Activated CD4-positive, alpha-beta T cell treated with anti-CD3 and anti-CD28 coated beads, Interleukin-2, amount 10 ng/mL, durations not matched to agents 7 days and 5 days (primary cell): ENCODE measurements at regions not wholly inside any gene's neighbourhood (a gene's known extent, or its start where the extent isn't known, plus 50 kb on each side); places are given as distances from the start of the nearest gene placed in this dataset.

Source experiments
- CTCF ChIA-PET: fragments of 350-600 bp; sonication (Branson Sonifier 250); formaldehyde crosslinking; loops from one replicate; lab custom pipeline; 2021; ENCODE audit warnings: antibody characterized with exemption; lab: Charles Lee
- POLR2A ChIA-PET: fragments of 350-600 bp; sonication (Branson Sonifier 250); formaldehyde crosslinking; loops from one replicate; lab custom pipeline; 2021; ENCODE audit warnings: antibody characterized with exemption; lab: Charles Lee
- DNase-seq: peaks from one replicate; pipeline ENCODE4 v3.0.0-alpha.2; 2020
- H3K27ac Mint-ChIP-seq: one replicate; pipeline ENCODE4 v1.8.0; 2021; ENCODE audit warnings: mild to moderate bottlenecking, moderate library complexity, mixed read lengths
- H3K27me3 Mint-ChIP-seq: one replicate; pipeline ENCODE4 v1.8.0; 2021; ENCODE audit warnings: mixed read lengths
- H3K36me3 Mint-ChIP-seq: one replicate; pipeline ENCODE4 v1.8.0; 2021; ENCODE audit warnings: low read depth, mixed read lengths
- H3K4me1 Mint-ChIP-seq: one replicate; pipeline ENCODE4 v1.8.0; 2021; ENCODE audit warnings: mixed read lengths
- H3K4me3 Mint-ChIP-seq: one replicate; pipeline ENCODE4 v1.8.0; 2021; ENCODE audit warnings: mild to moderate bottlenecking, moderate library complexity, mixed read lengths
- H3K9me3 Mint-ChIP-seq: one replicate; pipeline ENCODE4 v1.8.0; 2021; ENCODE audit warnings: mixed read lengths

- Mint-ChIP-seq H3K27me3 (peaks cover 8% of the 10 kb centered on the region), H3K4me1 (no peaks in the 10 kb centered on the region), H3K36me3 (no peaks in the 10 kb centered on the region), H3K9me3 (no peaks in the 10 kb centered on the region), H3K4me3 (no peak overlapping the region), H3K27ac (no peak overlapping the region)
- ChIA-PET CTCF (interaction anchor here (0.6 kb wide), 1 partner anchor 16 kb away, joined by 3 read pairs; no protein-coding TSS in a partner anchor), POLR2A (no interaction called here)
- DNase-seq, result no peak
Measured at GRCh38 chr14:56745097-56745496, 65.2 kb downstream of the OTX2 start.

- Mint-ChIP-seq H3K36me3 (no peaks in the 10 kb centered on the region), H3K27me3 (peaks cover 3% of the 10 kb centered on the region), H3K4me1 (no peaks in the 10 kb centered on the region), H3K9me3 (no peaks in the 10 kb centered on the region), H3K4me3 (no peak overlapping the region), H3K27ac (no peak overlapping the region)
- POLR2A ChIA-PET, result no interaction called here
- DNase-seq, result no peak
- CTCF ChIA-PET, result no interaction called here
Measured at GRCh38 chr14:56744016-56744415, 66.3 kb downstream of the OTX2 start.

- ChIA-PET CTCF (interaction anchor here (1.8 kb wide), 1 partner anchor 10 kb away, joined by 8 read pairs; no protein-coding TSS in a partner anchor), POLR2A (no interaction called here)
- Mint-ChIP-seq H3K36me3 (no peaks in the 10 kb centered on the region), H3K27me3 (peaks cover under 1% of the 10 kb centered on the region), H3K27ac (no peak overlapping the region), H3K4me1 (no peaks in the 10 kb centered on the region), H3K9me3 (no peaks in the 10 kb centered on the region), H3K4me3 (no peak overlapping the region)
- no peak for DNase-seq
Measured at GRCh38 chr14:56742391-56742878, 67.8 kb downstream of the OTX2 start.

- POLR2A ChIA-PET, result no interaction called here
- CTCF ChIA-PET, result no interaction called here
- no peaks in the 10 kb centered on the region for H3K4me1 Mint-ChIP-seq
Measured at GRCh38 chr14:56741325-56741724, 69.0 kb downstream of the OTX2 start.

GRCh38 chr14:56738020-56738419 lies 72.3 kb downstream of the OTX2 start:
- DNase-seq, result no peak
- no peaks in the 10 kb centered on the region for H3K9me3 Mint-ChIP-seq
- H3K27me3 Mint-ChIP-seq, result peaks cover 11% of the 10 kb centered on the region
- no peaks in the 10 kb centered on the region for H3K36me3 Mint-ChIP-seq
- H3K4me1 Mint-ChIP-seq, result no peaks in the 10 kb centered on the region
- POLR2A ChIA-PET, result no interaction called here
- H3K27ac Mint-ChIP-seq, result no peak overlapping the region
- H3K4me3 Mint-ChIP-seq, result no peak overlapping the region
- CTCF ChIA-PET, result no interaction called here

More at GRCh38 chr14:56741325-56741724, 69.0 kb downstream of the OTX2 start:
- Mint-ChIP-seq H3K36me3 (no peaks in the 10 kb centered on the region), H3K27me3 (no peaks in the 10 kb centered on the region), H3K4me3 (no peak overlapping the region), H3K27ac (no peak overlapping the region), H3K9me3 (no peaks in the 10 kb centered on the region)
- DNase-seq, result no peak

- Mint-ChIP-seq H3K4me3 (no peak overlapping the region), H3K27me3 (peaks cover 34% of the 10 kb centered on the region), H3K27ac (no peak overlapping the region), H3K4me1 (no peaks in the 10 kb centered on the region), H3K9me3 (no peaks in the 10 kb centered on the region), H3K36me3 (no peaks in the 10 kb centered on the region)
- POLR2A ChIA-PET, result no interaction called here
- CTCF ChIA-PET, result no interaction called here
- DNase-seq, result no peak
Measured at GRCh38 chr14:56733396-56733795, 76.9 kb downstream of the OTX2 start.

- H3K36me3 Mint-ChIP-seq, result no peaks in the 10 kb centered on the region
- H3K27me3 Mint-ChIP-seq, result peaks cover 34% of the 10 kb centered on the region
- POLR2A ChIA-PET, result no interaction called here
Measured at GRCh38 chr14:56731187-56731586, 79.1 kb downstream of the OTX2 start.

GRCh38 chr14:56730538-56731145 lies 79.6 kb downstream of the OTX2 start:
- no peaks in the 10 kb centered on the region for H3K36me3 Mint-ChIP-seq
- DNase-seq, result no peak
- no peaks in the 10 kb centered on the region for H3K4me1 Mint-ChIP-seq
- no peak overlapping the region for H3K27ac Mint-ChIP-seq
- CTCF ChIA-PET, result no interaction called here
- POLR2A ChIA-PET, result no interaction called here
- H3K9me3 Mint-ChIP-seq, result no peaks in the 10 kb centered on the region
- H3K27me3 Mint-ChIP-seq, result peaks cover 37% of the 10 kb centered on the region
- no peak overlapping the region for H3K4me3 Mint-ChIP-seq

More at GRCh38 chr14:56731187-56731586, 79.1 kb downstream of the OTX2 start:
- DNase-seq, result no peak
- CTCF ChIA-PET, result no interaction called here
- Mint-ChIP-seq H3K4me1 (no peaks in the 10 kb centered on the region), H3K9me3 (no peaks in the 10 kb centered on the region), H3K4me3 (no peak overlapping the region), H3K27ac (no peak overlapping the region)

- no peaks in the 10 kb centered on the region for H3K9me3 Mint-ChIP-seq
- CTCF ChIA-PET, result interaction anchor here (0.5 kb wide), 1 partner anchor 8 kb away, joined by 3 read pairs; no protein-coding TSS in a partner anchor
- DNase-seq, result no peak
- peaks cover 12% of the 10 kb centered on the region for H3K27me3 Mint-ChIP-seq
- H3K27ac Mint-ChIP-seq, result no peak overlapping the region
- H3K36me3 Mint-ChIP-seq, result no peaks in the 10 kb centered on the region
- POLR2A ChIA-PET, result no interaction called here
- H3K4me3 Mint-ChIP-seq, result no peak overlapping the region
- H3K4me1 Mint-ChIP-seq, result no peaks in the 10 kb centered on the region
Measured at GRCh38 chr14:56724013-56724412, 86.3 kb downstream of the OTX2 start.

- no peak overlapping the region for H3K27ac Mint-ChIP-seq
- ChIA-PET CTCF (interaction anchor here (0.5 kb wide), 1 partner anchor 9 kb away, joined by 3 read pairs; no protein-coding TSS in a partner anchor), POLR2A (no interaction called here)
- H3K27me3 Mint-ChIP-seq, result peaks cover 16% of the 10 kb centered on the region
- H3K4me1 Mint-ChIP-seq, result no peaks in the 10 kb centered on the region
- H3K36me3 Mint-ChIP-seq, result no peaks in the 10 kb centered on the region
- H3K9me3 Mint-ChIP-seq, result no peaks in the 10 kb centered on the region
- DNase-seq, result no peak
- no peak overlapping the region for H3K4me3 Mint-ChIP-seq
Measured at GRCh38 chr14:56723418-56723817, 86.9 kb downstream of the OTX2 start.

GRCh38 chr14:56720703-56721460 lies 89.4 kb downstream of the OTX2 start:
- no peak for DNase-seq
- CTCF ChIA-PET, result no interaction called here
- POLR2A ChIA-PET, result no interaction called here
- Mint-ChIP-seq H3K36me3 (no peaks in the 10 kb centered on the region), H3K9me3 (no peaks in the 10 kb centered on the region), H3K4me1 (no peaks in the 10 kb centered on the region), H3K27me3 (peaks cover 22% of the 10 kb centered on the region), H3K4me3 (no peak overlapping the region), H3K27ac (no peak overlapping the region)

- H3K9me3 Mint-ChIP-seq, result no peaks in the 10 kb centered on the region
- POLR2A ChIA-PET, result no interaction called here
- H3K4me3 Mint-ChIP-seq, result no peak overlapping the region
- no peaks in the 10 kb centered on the region for H3K36me3 Mint-ChIP-seq
- H3K4me1 Mint-ChIP-seq, result no peaks in the 10 kb centered on the region
- no peak overlapping the region for H3K27ac Mint-ChIP-seq
- CTCF ChIA-PET, result no interaction called here
- DNase-seq, result no peak
- H3K27me3 Mint-ChIP-seq, result peaks cover 17% of the 10 kb centered on the region
Measured at GRCh38 chr14:56718312-56718711, 92.0 kb downstream of the OTX2 start.

GRCh38 chr14:56716705-56717104 lies 93.6 kb downstream of the OTX2 start:
- POLR2A ChIA-PET, result no interaction called here
- CTCF ChIA-PET, result no interaction called here
- DNase-seq, result no peak
- no peaks in the 10 kb centered on the region for H3K4me1 Mint-ChIP-seq
- no peak overlapping the region for H3K4me3 Mint-ChIP-seq
- peaks cover 13% of the 10 kb centered on the region for H3K27me3 Mint-ChIP-seq
- H3K9me3 Mint-ChIP-seq, result no peaks in the 10 kb centered on the region
- no peaks in the 10 kb centered on the region for H3K36me3 Mint-ChIP-seq
- no peak overlapping the region for H3K27ac Mint-ChIP-seq
